ENCODE measurements at regions not wholly inside any gene's neighbourhood (a gene's known extent, or its start where the extent isn't known, plus 50 kb on each side); places are given as distances from the start of the nearest gene placed in this dataset.

- no peak overlapping the region for H3K4me3 ChIP-seq
- ATAC-seq: no peak
- ChIA-PET POLR2A (no interaction called here), CTCF (ENCODE audit: low intra/inter-chr PET ratio) (no interaction called here)
- WGBS (ENCODE audit: insufficient coverage, low coverage, missing lambda C conversion rate): 0% methylated on average over 1 of the region's 2 CpGs
- BruUV-seq (replicated peaks): no TSS peak
- H3K9me3 ChIP-seq (replicated peaks; ENCODE audit: control insufficient read depth, insufficient read depth, low read depth, low read length): no peaks in the 10 kb centered on the region
- H3K9ac ChIP-seq (ENCODE audit: insufficient read depth in 1 of 2, low read depth in 2 of 2, low read length in 2 of 2): no peak overlapping the region
- H3K27ac ChIP-seq (ENCODE audit: extremely low read depth, low read depth, low read length): no peak overlapping the region
- no peaks in the 10 kb centered on the region for H3K9me1 ChIP-seq (ENCODE audit: control insufficient read depth, insufficient read depth, low read length)
- no peaks in the 10 kb centered on the region for H3K27me3 ChIP-seq (ENCODE audit: control insufficient read depth in 2 of 2, insufficient read depth in 2 of 2, low read length in 2 of 2)
- DNase-seq (ENCODE audit: extremely low read depth in 1 of 4, low spot score in 3 of 4): no peak
- H3K4me2 ChIP-seq (ENCODE audit: insufficient read depth, low read length): no peak overlapping the region
- intact Hi-C loops (cut with micrococcal nuclease): no loop called here
- H4K20me1 ChIP-seq (replicated peaks; ENCODE audit: control insufficient read depth, insufficient read depth, low read length): no peaks in the 10 kb centered on the region
- H3K4me1 ChIP-seq (replicated peaks in 1 of 2; ENCODE audit: control insufficient read depth in 2 of 2, insufficient read depth in 2 of 2, low read length in 2 of 2): no peaks in the 10 kb centered on the region; a peak in 1 of 5 replicates
- no peak overlapping the region for H2AFZ ChIP-seq (ENCODE audit: low read depth, low read length)
- H3K36me3 ChIP-seq (ENCODE audit: control insufficient read depth, insufficient read depth, low read length): no peaks in the 10 kb centered on the region
- TF ChIP-seq ZNF24 (IDR thresholded peaks at IDR 0.05): no peak
- TF ChIP-seq ZNF780A (CRISPR knock-in tag; IDR thresholded peaks at IDR 0.05): no peak
- TF ChIP-seq FOXA1 (IDR thresholded peaks at IDR 0.05; ENCODE audit: borderline replicate concordance): no peak
- no peak for TF ChIP-seq ZNF717 (CRISPR knock-in tag; IDR thresholded peaks at IDR 0.05)
- TF ChIP-seq MEF2D (tag; conservative IDR thresholded peaks at IDR 0.05; ENCODE audit: low read depth): no peak
- TF ChIP-seq CHCHD3 (CRISPR knock-in tag; IDR thresholded peaks at IDR 0.05): no peak
- no peak for TF ChIP-seq MCM5 (IDR thresholded peaks at IDR 0.05; ENCODE audit: low read depth)
- no peak for TF ChIP-seq GTF2A2 (tag; IDR thresholded peaks at IDR 0.05)
- FAIRE-seq: no peak
- no peaks in the 10 kb centered on the region for H3K79me2 ChIP-seq (ENCODE audit: control insufficient read depth, insufficient read depth, low read length)
- in situ Hi-C loops (cut with MboI): no loop called here
Measured at GRCh38 chr5:160504906-160505305, 83.3 kb downstream of the PTTG1 start.
